ENCODE measurements at regions not wholly inside any gene's neighbourhood (a gene's known extent, or its start where the extent isn't known, plus 50 kb on each side); places are given as distances from the start of the nearest gene placed in this dataset.

DNA sequence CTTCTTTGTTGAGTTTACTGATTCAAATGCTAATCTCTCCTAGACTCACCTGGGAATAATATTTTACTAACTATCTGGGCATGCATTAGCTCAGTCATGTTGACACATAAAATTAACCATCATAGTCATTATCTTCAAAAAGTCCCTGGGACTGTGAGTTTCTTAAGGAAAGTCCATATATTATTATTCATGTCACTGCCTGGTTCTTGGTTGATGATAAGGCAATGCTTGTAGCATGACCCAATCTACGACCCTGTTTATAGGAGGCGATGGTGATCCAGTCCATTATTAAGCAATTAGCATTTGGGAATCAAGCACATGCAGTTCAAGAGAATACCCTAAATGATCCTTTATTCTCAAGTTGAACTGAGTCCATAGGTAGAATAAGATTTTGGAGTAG lies 54.8 kb upstream of the MPHOSPH6 start:
- no peak for TF ChIP-seq GTF2F1 (IDR thresholded peaks at IDR 0.05; ENCODE audit: borderline replicate concordance, low read depth, low read length)
- no peak for TF ChIP-seq SAP30 (IDR thresholded peaks at IDR 0.05; ENCODE audit: insufficient read depth, insufficient replicate concordance, low read length)
- TF ChIP-seq, protein P1, sequence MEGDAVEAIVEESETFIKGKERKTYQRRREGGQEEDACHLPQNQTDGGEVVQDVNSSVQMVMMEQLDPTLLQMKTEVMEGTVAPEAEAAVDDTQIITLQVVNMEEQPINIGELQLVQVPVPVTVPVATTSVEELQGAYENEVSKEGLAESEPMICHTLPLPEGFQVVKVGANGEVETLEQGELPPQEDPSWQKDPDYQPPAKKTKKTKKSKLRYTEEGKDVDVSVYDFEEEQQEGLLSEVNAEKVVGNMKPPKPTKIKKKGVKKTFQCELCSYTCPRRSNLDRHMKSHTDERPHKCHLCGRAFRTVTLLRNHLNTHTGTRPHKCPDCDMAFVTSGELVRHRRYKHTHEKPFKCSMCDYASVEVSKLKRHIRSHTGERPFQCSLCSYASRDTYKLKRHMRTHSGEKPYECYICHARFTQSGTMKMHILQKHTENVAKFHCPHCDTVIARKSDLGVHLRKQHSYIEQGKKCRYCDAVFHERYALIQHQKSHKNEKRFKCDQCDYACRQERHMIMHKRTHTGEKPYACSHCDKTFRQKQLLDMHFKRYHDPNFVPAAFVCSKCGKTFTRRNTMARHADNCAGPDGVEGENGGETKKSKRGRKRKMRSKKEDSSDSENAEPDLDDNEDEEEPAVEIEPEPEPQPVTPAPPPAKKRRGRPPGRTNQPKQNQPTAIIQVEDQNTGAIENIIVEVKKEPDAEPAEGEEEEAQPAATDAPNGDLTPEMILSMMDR (IDR thresholded peaks at IDR 0.05; ENCODE audit: control extremely low read depth in 1 of 3, insufficient read depth in 1 of 3, low read depth in 1 of 3, low read length in 3 of 3), result no peak
- TF ChIP-seq POLR2A (IDR thresholded peaks at IDR 0.05; ENCODE audit: control extremely low read depth in 1 of 2, low read depth in 2 of 2, low read length in 2 of 2), result no peak
- no peak for TF ChIP-seq ZNF274 (IDR thresholded peaks at IDR 0.05; ENCODE audit: borderline replicate concordance, extremely low read depth, low read length)
- no peak for TF ChIP-seq CHD2 (IDR thresholded peaks at IDR 0.05; ENCODE audit: low read length)
- TF ChIP-seq HDAC6 (IDR thresholded peaks at IDR 0.05; ENCODE audit: low read depth, low read length), result no peak
- TF ChIP-seq CEBPB (IDR thresholded peaks at IDR 0.05; ENCODE audit: low read depth, low read length), result no peak
- TF ChIP-seq ATF3 (IDR thresholded peaks at IDR 0.05; ENCODE audit: insufficient read depth, low read depth, low read length), result no peak

Data from H1 (cell line).